GM20431 (cell line): ENCODE measurements at regions not wholly inside any gene's neighbourhood (a gene's known extent, or its start where the extent isn't known, plus 50 kb on each side); places are given as distances from the start of the nearest gene placed in this dataset.
"Not testable (repeated sequence)": the region's sequence is repeated elsewhere in the genome, so short reads cannot be mapped to it uniquely, and the experiment has no call there.

Experiments
- in situ Hi-C: fragments of 300-500 bp; cut with MseI, MboI; formaldehyde crosslinking; loops from one replicate; pipeline ENCODE4 v1.15.0; 2020; ENCODE audit warnings: low sequenced_read_pairs; ENCODE audit not compliant: unreplicated experiment

DNA sequence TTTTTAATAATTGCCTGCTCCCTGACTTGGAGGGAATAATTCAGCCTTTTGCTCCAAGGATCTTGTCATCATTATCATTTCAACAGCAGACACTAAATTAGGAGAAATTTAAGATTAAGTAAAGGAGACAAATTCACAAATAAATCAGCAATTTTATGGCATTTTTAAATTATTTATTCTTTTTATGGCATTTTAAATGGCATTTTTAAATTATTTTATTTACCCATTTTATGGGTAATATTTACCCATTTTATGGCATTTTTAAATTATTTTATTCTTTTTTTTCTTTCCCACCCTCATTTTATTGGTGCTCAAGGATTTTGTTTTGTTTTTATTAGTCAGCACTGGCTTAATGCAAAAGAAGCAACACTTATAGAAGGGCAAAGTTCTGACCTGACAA is 1201.0 kb upstream of the SORCS1 start:
- in situ Hi-C loops: no loop called here

- in situ Hi-C loops: no loop called here
These were observed 1199.1 kb upstream of the SORCS1 start for GRCh38 chr10:108363576-108363975.

- in situ Hi-C loops: no loop called here
These were observed 1198.5 kb upstream of the SORCS1 start for GRCh38 chr10:108362961-108363360.

DNA sequence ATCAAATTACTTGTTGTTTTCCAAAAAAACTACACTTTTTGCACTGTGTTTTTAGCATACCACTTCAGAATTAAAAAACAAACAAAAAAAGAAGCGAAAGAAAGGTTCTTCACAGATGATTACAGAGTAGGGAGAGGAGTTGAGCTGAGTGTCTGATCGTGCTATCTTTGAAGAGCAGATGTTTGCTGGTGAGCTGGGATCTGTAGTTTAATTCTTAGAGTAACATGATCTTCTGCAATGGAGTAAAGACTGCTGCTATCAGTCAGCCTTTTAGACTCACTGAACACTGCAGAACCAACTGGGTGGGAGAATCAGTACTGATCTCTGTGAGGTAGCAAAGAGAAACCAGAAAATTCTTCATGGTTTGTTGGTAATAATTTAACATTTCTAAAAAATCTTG is 1197.8 kb upstream of the SORCS1 start:
- in situ Hi-C loops: no loop called here

DNA sequence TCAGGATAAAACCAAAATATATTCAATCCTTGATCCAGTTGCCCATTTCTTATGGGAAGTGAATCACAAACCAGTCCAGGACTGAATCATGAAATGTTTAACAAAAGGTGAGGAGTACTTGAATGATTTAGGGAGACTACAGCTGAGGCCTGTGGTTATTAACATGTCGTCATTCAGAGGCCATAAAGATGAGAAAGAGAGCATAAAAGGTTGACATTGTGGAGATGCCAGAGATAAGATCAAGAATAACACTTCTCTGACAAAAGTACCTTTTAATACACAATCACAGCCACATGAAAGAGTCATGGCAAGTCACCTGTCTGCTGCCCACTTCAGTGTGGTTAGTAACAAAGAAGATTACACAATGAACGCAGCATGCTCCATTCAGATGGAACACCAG is 1195.7 kb upstream of the SORCS1 start:
- in situ Hi-C loops: no loop called here

DNA sequence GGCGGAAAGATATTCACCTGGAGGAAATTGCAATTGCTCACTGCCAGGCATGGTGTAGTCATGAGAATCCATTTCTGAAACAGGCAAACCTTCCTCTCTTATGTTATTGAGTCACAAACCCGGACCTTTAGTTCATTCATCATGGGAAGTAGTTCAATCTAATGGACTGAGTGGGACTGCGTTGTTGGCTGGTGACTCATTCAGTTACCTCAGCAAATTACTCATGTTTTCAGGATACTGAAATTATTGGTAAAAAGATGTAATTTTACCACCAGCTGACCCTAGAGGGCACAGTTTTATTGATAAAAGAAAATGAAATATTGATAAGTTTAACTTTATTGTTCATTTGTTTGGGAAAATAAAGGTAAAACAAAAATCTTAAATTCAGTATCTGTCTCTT is 1194.4 kb upstream of the SORCS1 start:
- in situ Hi-C loops: no loop called here

DNA sequence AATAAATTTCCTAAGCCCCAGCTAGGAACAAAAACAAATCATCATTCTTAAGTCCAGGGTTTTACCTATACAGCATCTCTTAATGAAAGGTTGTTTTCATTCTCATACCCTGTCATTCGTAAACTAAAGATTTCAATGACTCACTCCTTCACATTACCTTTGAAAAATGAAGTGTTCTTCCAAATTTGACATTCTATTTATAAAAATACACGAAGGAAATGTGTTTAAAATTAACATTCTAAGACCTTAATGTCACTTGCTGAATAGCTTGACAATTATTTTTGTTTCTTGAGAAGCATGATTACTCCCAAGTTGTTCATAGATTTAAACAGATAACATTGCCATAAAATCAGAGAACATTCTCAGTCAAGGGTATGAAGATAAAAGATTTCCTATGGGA is 1188.3 kb upstream of the SORCS1 start:
- in situ Hi-C loops: no loop called here

GRCh38 chr10:108348215-108348614 is 1183.7 kb upstream of the SORCS1 start:
- in situ Hi-C loops: no loop called here

GRCh38 chr10:108346066-108346465 is 1181.6 kb upstream of the SORCS1 start:
- in situ Hi-C loops: no loop called here

DNA sequence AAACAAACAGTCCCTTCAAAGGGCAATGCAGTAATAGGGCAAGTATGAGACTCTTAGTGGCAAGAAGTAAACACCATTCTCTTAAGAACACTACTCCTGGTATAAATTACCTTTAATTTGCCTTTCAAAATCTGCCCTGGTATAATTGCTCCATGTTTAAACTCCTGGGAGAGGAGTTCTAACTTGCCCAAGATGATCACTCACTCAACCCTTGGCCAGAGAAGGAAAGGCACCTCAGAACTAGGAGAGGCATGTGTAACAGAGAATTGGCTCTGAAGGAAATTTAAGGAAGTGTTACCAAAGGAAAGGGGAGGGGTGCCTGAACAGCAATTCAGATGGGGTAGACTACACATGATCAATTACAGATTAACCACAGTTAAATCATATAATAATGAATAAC is 1173.6 kb upstream of the SORCS1 start:
- in situ Hi-C loops: no loop called here

DNA sequence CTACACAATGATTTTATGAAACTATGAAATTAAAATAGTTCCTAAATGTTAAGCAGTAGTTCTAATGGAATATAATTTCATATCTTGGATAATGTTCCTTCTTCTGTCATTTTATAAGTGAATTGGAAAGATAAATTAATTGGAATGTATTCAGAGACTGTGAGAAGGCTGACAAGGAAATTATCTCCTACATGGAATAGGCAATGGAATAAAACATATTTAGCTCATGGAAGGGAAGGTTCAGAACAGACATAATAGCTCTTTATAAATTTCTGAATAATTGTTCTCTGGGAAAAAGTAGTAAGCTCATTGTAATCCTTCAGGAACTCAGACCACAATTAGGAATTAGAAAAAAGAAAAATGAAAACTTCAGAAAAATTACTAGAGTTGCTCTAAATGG is 1172.3 kb upstream of the SORCS1 start:
- in situ Hi-C loops: no loop called here

DNA sequence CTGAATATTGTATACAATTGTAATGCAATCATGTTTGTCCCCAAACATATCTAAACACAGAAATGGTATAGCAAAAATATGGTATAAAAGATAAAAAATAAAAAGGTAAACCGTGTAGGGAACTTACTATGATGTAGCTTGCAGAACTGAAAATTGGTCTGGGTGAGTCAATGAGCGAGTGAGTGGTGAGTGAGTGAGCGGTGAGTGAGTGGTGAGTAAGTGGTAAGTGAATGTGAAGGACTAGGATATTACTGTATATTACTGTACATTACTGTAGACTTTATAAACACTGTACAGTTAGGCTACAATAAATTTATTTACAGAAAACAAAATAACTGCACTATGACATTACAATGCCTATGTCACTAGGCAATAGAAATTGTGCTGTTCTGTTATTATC is 1163.2 kb upstream of the SORCS1 start:
- in situ Hi-C loops: no loop called here

GRCh38 chr10:108323274-108323798 is 1158.8 kb upstream of the SORCS1 start:
- in situ Hi-C loops: no loop called here

DNA sequence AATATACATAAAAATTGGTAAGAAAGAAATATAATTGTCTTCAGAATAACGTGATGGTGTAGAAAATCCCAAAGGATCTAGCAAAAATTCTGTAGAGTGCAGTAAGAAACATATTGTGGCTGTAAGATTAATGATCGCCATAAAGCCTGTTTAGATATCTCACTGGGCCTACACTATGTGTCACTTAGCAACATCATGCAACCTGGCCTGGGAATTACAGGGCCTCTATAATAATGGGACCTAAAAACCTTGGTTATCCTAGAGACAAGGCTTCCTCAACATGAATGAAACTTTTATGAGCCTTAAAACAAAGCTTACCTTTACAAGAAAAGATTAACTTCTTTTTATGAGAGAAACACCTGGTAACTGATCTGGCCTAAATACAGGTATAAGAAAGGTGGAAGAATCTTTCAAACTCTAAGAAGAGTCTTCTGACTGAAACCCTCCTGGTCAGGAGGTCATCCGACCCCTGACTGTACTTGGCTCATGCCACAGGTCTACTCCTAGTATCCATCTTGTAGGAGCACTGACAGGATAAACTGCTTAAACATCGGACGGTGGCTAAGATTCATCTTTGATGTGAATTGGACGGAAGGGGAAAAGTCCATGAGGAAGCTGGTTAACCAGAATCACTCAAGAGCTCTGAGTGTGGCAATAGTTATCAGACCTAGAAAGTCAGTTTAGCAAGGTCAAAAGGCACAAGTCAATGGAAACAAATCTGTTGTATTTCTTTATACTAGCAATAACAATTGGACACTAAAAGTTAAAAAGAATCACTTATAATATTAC is 1155.1 kb upstream of the SORCS1 start:
- in situ Hi-C loops: no loop called here

DNA sequence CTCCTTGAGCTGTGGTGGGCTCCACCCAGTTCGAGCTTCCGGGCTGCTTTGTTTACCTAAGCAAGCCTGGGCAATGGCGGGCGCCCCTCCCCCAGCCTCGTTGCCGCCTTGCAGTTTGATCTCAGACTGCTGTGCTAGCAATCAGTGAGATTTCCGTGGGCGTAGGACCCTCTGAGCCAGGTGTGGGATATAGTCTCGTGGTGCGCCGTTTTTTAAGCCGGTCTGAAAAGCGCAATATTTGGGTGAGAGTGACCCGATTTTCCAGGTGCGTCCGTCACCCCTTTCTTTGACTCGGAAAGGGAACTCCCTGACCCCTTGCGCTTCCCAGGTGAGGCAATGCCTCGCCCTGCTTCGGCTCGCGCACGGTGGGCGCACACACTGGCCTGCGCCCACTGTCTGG is 1151.1 kb upstream of the SORCS1 start:
- in situ Hi-C loops: not testable (repeated sequence)

DNA sequence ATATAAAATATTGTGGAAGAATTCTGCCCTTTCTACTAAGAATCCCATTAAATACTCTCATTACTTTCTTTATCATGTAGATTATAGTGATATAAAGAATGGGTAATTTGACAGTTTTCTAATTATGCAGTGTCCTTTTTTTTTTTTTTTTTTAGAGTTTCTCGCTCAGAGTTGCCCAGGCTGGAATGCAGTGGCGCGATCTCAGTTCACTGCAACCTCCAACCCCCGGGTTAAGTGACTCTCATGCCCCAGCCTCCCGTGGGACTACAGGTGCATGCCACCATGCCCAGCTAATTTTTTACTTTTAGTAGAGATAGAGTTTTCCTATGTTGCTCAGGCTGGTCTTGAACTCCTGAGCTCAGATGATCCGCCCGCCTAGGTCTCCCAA is 1143.4 kb upstream of the SORCS1 start:
- in situ Hi-C loops: no loop called here

DNA sequence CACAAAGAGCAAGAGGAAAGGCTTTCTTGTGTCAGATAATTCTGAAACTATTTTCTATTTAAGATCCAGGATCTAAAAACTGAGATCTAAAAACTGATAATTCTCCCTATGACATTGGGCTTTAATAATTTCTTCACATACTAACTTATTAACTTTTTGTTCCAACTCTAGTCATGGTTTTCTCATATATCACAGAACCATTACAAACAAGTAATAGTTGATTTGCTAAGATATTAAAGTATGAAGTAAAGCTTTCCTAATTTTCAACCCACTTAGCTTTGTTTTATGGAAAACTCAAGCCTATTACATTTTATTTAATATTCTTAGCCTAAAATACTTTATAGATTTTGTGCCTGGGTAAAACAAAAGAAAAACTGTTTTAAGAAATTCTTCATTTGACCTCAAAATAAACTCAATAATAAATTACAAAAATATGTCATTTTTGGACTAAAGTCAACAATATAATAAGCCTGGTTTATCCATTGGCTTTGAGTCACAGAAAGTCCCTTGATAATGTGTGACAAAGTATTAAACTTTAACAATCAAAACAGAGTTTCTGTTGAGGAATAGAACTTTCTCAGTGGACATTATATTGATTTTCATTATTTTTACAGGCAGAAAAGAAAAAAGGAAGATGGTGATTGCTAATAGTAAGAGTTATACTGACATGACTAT is 1142.9 kb upstream of the SORCS1 start:
- in situ Hi-C loops: no loop called here

GRCh38 chr10:108303149-108303548 is 1138.6 kb upstream of the SORCS1 start:
- in situ Hi-C loops: no loop called here

- in situ Hi-C loops: no loop called here
These were observed 1136.5 kb upstream of the SORCS1 start for GRCh38 chr10:108301002-108301401.

- in situ Hi-C loops: no loop called here
These were observed 1126.3 kb upstream of the SORCS1 start for GRCh38 chr10:108290823-108291222.

DNA sequence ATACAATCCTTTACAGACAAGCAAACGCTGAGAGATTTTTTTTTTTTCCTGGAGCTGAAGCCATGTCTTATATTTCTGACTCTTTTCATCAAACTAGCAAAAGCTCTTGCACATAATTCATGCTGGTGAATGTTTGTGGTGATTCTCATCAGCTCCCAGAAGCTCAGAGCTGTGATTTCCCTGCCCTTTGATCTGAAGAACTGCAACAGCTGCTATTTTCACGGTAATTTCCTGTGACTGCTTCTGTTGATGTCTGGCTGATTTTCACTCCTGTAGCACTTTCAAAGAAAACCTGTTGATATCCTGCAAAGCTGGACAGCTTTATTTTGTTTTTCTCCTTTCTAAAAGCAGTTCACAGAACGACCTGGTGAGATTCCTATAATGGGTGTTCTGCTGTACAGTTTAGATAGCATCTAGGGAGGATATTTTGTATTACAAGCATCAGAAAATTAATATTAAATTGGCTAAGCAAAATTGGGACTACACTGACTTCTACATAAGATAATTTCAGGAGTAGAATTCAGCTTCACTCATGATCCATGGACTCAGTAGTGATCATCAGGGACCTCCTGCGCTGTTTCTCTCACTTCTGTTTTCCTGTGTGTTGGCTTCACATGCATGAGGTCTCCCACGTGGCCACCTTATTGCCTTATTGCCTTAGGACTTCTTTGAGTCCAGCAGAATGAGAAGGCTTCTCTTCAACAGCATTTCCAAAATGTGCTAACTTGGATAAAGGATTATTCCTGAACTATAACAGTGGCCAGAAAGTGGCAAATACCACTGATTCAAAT is 1111.6 kb upstream of the SORCS1 start:
- in situ Hi-C loops: no loop called here
